ENCODE measurements at regions not wholly inside any gene's neighbourhood (a gene's known extent, or its start where the extent isn't known, plus 50 kb on each side); places are given as distances from the start of the nearest gene placed in this dataset.

DNA sequence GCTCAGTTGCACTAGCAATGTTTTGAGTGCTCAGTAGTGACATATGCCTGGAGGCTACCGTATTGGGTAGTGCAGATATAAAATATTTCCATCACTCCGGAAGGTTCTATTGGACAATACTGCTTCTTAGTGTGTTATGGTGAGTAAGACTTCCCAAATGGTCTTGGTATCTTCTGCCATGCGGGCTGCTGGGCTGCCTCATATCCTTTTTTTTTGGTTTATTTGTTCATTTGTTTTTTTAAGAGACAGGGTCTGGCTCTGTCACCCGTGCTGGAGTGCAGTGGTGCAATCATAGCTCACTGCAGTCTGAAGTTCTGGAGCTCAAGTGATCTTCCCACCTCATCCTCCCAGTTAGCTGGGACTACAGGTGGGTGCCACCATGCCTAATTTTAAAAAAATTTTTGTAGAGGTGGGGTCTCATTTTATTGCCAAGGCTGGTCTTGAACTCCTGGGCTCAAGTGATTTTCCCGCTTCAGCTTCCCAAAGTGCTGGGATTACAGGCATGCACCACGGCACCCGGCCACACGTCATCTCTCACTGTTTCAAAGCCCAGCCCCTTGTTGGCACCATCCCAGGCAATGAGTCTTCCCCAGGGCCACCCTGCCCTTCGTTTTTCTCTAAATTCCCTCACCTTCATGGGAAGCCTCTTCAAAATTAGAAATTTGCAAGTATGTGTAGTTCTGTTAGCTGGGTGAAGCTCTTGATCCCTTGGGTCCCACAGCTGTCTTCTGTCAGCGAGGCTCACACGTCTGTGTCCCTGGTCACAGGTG lies 111.0 kb upstream of the KLF14 start:
- no peaks in the 10 kb centered on the region for H3K4me1 ChIP-seq (ENCODE audit: control insufficient read depth, insufficient read depth, low read length)
- CTCF ChIA-PET: interaction anchor here (1.3 kb wide), 1 partner anchor 13 kb away, joined by 5 read pairs; no protein-coding TSS in a partner anchor
- H3K9me3 ChIP-seq (ENCODE audit: control insufficient read depth, insufficient read depth, low read depth, low read length): no peaks in the 10 kb centered on the region
- no peak overlapping the region for H3K27ac ChIP-seq (ENCODE audit: extremely low read depth, low read depth, low read length)
- no peaks in the 10 kb centered on the region for H3K36me3 ChIP-seq (ENCODE audit: control insufficient read depth in 2 of 2, insufficient read depth in 1 of 2, low read length in 2 of 2)
- no peak for TF ChIP-seq ZNF16 (tag by site-specific recombination; IDR thresholded peaks at IDR 0.05; ENCODE audit: low read depth)
- TF ChIP-seq ZNF202 (tag by site-specific recombination; IDR thresholded peaks at IDR 0.05; ENCODE audit: borderline replicate concordance): no peak
- TF ChIP-seq SP3 (tag by site-specific recombination; IDR thresholded peaks at IDR 0.05): no peak
- TF ChIP-seq GLI4 (tag by site-specific recombination; IDR thresholded peaks at IDR 0.05): no peak
- TF ChIP-seq ZFP37 (tag by site-specific recombination; IDR thresholded peaks at IDR 0.05): no peak
- no peak for TF ChIP-seq KLF9 (tag by site-specific recombination; IDR thresholded peaks at IDR 0.05; ENCODE audit: low read depth)
- no peak for TF ChIP-seq TRIM28 (IDR thresholded peaks at IDR 0.05; ENCODE audit: borderline replicate concordance, low read length)
- TF ChIP-seq ZNF426 (tag by site-specific recombination; IDR thresholded peaks at IDR 0.05): no peak
- TF ChIP-seq ZNF354C (tag by site-specific recombination; IDR thresholded peaks at IDR 0.05; ENCODE audit: borderline replicate concordance, low read depth): no peak
- TF ChIP-seq, protein P1, sequence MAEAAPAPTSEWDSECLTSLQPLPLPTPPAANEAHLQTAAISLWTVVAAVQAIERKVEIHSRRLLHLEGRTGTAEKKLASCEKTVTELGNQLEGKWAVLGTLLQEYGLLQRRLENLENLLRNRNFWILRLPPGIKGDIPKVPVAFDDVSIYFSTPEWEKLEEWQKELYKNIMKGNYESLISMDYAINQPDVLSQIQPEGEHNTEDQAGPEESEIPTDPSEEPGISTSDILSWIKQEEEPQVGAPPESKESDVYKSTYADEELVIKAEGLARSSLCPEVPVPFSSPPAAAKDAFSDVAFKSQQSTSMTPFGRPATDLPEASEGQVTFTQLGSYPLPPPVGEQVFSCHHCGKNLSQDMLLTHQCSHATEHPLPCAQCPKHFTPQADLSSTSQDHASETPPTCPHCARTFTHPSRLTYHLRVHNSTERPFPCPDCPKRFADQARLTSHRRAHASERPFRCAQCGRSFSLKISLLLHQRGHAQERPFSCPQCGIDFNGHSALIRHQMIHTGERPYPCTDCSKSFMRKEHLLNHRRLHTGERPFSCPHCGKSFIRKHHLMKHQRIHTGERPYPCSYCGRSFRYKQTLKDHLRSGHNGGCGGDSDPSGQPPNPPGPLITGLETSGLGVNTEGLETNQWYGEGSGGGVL (tag by site-specific recombination; IDR thresholded peaks at IDR 0.05): no peak
- no peak for TF ChIP-seq ZNF521 (tag by site-specific recombination; IDR thresholded peaks at IDR 0.05)
- TF ChIP-seq HOXC10 (CRISPR knock-in tag; IDR thresholded peaks at IDR 0.05): no peak
- TF ChIP-seq ZNF664 (tag by site-specific recombination; IDR thresholded peaks at IDR 0.05): no peak
- TF ChIP-seq RBAK (tag by site-specific recombination; IDR thresholded peaks at IDR 0.05): no peak
- no peak for TF ChIP-seq ZNF24 (tag by site-specific recombination; IDR thresholded peaks at IDR 0.05)
- TF ChIP-seq ZNF114 (tag by site-specific recombination; IDR thresholded peaks at IDR 0.05): no peak
- no peak for TF ChIP-seq ZFP3 (tag by site-specific recombination; IDR thresholded peaks at IDR 0.05; ENCODE audit: low read depth)
- TF ChIP-seq ZNF707 (tag by site-specific recombination; IDR thresholded peaks at IDR 0.05): no peak
- TF ChIP-seq ZNF292 (tag by site-specific recombination; IDR thresholded peaks at IDR 0.05; ENCODE audit: borderline replicate concordance, low read depth): no peak
- no peak for TF ChIP-seq ZNF174 (tag by site-specific recombination; IDR thresholded peaks at IDR 0.05)
- POLR2A ChIA-PET: no interaction called here
- no peak overlapping the region for H3K4me3 ChIP-seq (ENCODE audit: low read depth, low read length)

DNA sequence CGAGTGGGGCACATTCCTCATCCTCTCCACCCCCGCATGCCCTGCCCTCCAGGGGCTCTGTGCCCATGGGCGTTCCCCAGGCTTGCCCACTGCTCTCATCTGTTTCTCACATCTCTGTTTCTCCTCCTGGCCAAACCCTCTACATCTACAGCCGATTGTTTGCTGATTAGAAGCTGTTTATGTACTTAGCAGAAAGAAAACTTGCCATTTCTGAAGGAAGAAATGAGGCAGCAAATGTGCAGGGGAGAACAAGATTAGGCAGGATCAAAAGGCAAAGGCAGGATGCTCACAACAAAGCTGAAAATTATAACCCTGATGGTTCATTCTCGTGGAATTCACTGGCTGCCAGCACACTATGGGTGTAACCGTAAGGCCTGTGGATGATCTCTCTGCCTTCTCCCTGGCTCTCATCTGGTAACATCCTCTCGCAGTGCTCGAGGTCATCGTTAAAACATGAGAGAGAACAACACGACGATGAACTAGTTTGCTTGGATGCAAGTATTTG lies 111.6 kb upstream of the KLF14 start:
- TF ChIP-seq ZNF677 (tag by site-specific recombination; IDR thresholded peaks at IDR 0.05): no peak
- TF ChIP-seq, protein P2, sequence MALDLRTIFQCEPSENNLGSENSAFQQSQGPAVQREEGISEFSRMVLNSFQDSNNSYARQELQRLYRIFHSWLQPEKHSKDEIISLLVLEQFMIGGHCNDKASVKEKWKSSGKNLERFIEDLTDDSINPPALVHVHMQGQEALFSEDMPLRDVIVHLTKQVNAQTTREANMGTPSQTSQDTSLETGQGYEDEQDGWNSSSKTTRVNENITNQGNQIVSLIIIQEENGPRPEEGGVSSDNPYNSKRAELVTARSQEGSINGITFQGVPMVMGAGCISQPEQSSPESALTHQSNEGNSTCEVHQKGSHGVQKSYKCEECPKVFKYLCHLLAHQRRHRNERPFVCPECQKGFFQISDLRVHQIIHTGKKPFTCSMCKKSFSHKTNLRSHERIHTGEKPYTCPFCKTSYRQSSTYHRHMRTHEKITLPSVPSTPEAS (tag by site-specific recombination; IDR thresholded peaks at IDR 0.05): no peak
- TF ChIP-seq, protein P3, sequence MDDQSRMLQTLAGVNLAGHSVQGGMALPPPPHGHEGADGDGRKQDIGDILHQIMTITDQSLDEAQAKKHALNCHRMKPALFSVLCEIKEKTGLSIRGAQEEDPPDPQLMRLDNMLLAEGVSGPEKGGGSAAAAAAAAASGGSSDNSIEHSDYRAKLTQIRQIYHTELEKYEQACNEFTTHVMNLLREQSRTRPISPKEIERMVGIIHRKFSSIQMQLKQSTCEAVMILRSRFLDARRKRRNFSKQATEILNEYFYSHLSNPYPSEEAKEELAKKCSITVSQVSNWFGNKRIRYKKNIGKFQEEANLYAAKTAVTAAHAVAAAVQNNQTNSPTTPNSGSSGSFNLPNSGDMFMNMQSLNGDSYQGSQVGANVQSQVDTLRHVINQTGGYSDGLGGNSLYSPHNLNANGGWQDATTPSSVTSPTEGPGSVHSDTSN (CRISPR knock-in tag; IDR thresholded peaks at IDR 0.05): no peak
- no peak for TF ChIP-seq ZNF274 (IDR thresholded peaks at IDR 0.05; ENCODE audit: low read length)
- no peak for TF ChIP-seq ZNF274 (tag by site-specific recombination; IDR thresholded peaks at IDR 0.05; ENCODE audit: borderline replicate concordance)
- TF ChIP-seq ZFHX2 (tag by site-specific recombination; conservative IDR thresholded peaks at IDR 0.05): no peak
- TF ChIP-seq, protein P4, sequence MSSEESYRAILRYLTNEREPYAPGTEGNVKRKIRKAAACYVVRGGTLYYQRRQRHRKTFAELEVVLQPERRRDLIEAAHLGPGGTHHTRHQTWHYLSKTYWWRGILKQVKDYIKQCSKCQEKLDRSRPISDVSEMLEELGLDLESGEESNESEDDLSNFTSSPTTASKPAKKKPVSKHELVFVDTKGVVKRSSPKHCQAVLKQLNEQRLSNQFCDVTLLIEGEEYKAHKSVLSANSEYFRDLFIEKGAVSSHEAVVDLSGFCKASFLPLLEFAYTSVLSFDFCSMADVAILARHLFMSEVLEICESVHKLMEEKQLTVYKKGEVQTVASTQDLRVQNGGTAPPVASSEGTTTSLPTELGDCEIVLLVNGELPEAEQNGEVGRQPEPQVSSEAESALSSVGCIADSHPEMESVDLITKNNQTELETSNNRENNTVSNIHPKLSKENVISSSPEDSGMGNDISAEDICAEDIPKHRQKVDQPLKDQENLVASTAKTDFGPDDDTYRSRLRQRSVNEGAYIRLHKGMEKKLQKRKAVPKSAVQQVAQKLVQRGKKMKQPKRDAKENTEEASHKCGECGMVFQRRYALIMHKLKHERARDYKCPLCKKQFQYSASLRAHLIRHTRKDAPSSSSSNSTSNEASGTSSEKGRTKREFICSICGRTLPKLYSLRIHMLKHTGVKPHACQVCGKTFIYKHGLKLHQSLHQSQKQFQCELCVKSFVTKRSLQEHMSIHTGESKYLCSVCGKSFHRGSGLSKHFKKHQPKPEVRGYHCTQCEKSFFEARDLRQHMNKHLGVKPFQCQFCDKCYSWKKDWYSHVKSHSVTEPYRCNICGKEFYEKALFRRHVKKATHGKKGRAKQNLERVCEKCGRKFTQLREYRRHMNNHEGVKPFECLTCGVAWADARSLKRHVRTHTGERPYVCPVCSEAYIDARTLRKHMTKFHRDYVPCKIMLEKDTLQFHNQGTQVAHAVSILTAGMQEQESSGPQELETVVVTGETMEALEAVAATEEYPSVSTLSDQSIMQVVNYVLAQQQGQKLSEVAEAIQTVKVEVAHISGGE (tag by site-specific recombination; conservative IDR thresholded peaks at IDR 0.05; ENCODE audit: low read depth): no peak
- no peak overlapping the region for H3K4me3 ChIP-seq (ENCODE audit: low read depth, low read length)
- H3K4me1 ChIP-seq (ENCODE audit: control insufficient read depth, insufficient read depth, low read length): no peaks in the 10 kb centered on the region
- H3K36me3 ChIP-seq (ENCODE audit: control insufficient read depth in 2 of 2, insufficient read depth in 1 of 2, low read length in 2 of 2): no peaks in the 10 kb centered on the region
- H3K27ac ChIP-seq (ENCODE audit: extremely low read depth, low read depth, low read length): no peak overlapping the region
- ChIA-PET CTCF (interaction anchor here (1.3 kb wide), 1 partner anchor 13 kb away, joined by 5 read pairs; no protein-coding TSS in a partner anchor), POLR2A (no interaction called here)
- H3K9me3 ChIP-seq (ENCODE audit: control insufficient read depth, insufficient read depth, low read depth, low read length): no peaks in the 10 kb centered on the region

Measured in HEK293 (cell line).